ENCODE measurements at regions not wholly inside any gene's neighbourhood (a gene's known extent, or its start where the extent isn't known, plus 50 kb on each side); places are given as distances from the start of the nearest gene placed in this dataset.

DNA sequence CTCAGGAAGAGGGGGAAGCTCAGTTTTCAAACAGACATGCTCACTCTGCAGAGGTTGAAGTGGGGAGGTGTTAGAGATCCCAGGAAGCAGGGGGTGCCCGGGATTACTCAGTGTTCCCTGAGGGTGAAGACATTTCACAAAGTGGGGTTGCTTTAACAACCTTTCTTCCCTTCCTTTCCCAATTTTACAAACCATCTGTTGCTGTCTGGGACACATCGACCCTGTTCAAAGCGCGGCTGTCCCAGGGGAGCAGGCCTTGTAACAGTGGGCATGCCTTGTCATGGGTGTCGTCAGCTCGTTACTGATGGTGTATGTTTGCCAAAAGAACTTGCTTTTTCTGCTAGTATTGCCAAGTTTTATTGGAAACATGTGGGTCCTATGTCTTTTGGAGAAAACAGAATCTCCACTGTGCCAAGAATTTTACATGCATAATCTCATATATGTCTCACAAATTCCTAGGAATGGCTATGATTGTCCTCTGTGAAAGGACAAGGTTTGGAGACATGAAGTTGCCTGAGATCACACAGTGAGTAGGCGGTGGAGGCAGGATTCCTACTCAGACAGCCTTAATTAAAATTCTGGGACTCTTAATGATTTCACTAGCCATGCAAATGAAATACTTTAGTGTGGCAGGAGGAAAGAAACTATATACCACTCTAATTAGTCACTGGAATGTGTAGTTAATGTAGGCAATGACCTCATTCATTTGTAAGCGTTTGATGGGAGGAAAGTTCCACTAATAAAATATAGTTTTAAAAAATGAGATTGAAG, 198.9 kb downstream of the NXNL2 start:
- DNase-seq (ENCODE audit: low read depth in 1 of 2, low spot score in 1 of 2), result no peak
- in situ Hi-C loops (cut with HindIII; ENCODE audit: low pct_unique_long_range_greater_than_20kb, low sequenced_read_pairs), result no loop called here
- TF ChIP-seq JUND (IDR thresholded peaks at IDR 0.05; ENCODE audit: low read depth), result no peak

DNA sequence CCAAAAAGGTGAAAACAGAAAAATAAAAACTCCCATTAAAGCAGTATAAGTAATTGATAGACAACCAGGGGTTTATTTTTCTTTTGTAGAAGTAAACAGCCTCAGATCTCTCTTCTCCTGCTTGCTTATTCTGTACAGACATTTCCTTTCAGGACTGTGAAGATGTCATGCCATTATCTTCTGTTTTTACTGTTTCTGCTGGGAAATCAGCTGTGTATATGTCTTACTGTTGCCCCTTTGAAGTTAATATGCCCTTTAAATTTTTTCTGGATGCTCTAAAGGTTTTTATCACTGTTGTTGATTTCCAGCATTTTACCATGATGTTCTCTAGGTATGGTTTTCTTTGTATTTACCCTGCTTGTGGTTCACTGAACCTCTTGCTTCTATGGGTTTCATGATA, 199.5 kb downstream of the NXNL2 start:
- TF ChIP-seq JUND (IDR thresholded peaks at IDR 0.05; ENCODE audit: low read depth), result no peak
- in situ Hi-C loops (cut with HindIII; ENCODE audit: low pct_unique_long_range_greater_than_20kb, low sequenced_read_pairs), result no loop called here
- DNase-seq (ENCODE audit: low read depth in 1 of 2, low spot score in 1 of 2), result no peak

DNA sequence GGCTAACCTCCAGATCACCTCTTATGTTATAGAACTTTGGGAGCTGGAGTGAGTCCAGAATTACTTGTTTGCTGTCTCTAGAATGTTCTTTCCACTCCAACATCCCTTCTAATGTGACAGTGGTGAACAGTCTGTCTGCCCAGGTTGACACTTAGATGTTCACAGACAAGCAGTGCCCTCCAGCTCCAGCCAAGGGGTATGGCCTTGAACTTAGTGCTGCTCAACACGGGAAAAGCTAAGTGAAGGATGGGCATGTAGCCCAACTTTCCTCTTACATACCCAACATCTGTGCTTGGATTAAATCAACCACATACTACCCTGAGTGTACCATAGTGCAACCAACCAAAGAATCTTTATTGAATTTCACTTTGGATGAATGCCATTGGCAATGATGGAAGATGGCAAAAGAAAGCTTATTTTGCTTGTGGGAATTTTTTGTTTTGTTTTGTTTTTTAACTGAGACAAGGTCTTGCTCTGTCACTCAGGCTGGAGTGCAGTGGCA, 201.2 kb downstream of the NXNL2 start:
- DNase-seq (ENCODE audit: low read depth in 1 of 2, low spot score in 1 of 2), result no peak
- TF ChIP-seq JUND (IDR thresholded peaks at IDR 0.05; ENCODE audit: low read depth), result no peak
- in situ Hi-C loops (cut with HindIII; ENCODE audit: low pct_unique_long_range_greater_than_20kb, low sequenced_read_pairs), result no loop called here

DNA sequence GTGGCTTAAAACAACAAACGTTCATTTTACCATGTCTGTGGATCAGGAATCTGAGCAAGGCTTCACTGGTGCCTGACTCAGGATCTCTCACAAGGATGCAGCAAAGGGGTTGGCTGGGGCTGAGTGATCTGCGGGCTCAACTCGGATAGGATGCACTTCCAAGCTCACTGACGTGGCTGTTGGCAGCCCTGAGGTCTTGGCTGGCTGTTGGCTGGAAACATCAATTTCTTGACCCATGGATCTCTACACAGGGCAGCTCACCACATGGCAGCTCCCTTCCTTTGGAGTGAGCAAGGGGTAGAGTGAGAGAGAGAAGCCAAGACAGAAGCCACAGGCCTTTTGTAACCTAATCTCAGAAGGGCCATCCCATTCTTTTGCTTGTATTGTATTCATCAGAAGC, 202.1 kb downstream of the NXNL2 start:
- no peak for DNase-seq (ENCODE audit: low read depth in 1 of 2, low spot score in 1 of 2)
- TF ChIP-seq JUND (IDR thresholded peaks at IDR 0.05; ENCODE audit: low read depth), result no peak
- in situ Hi-C loops (cut with HindIII; ENCODE audit: low pct_unique_long_range_greater_than_20kb, low sequenced_read_pairs), result no loop called here

DNA sequence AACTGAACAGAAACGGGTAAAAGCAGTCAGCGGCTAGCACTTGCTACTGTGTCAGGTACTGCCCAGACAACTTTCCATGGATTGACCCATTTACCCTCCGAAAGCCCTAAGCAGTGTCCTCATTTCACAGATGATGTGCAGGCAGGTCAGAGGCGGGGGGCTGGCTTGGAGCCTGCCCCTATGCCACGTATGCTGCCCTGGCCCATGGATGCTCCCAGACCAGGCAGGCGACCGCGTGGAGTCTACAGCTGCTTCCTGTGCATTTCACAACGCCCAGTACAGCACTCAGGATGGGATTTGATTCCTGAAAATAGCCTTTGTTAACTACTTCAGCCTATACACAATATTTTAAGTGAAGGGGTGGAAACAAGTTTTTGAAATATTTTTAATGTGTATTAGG, 202.9 kb downstream of the NXNL2 start:
- in situ Hi-C loops (cut with HindIII; ENCODE audit: low pct_unique_long_range_greater_than_20kb, low sequenced_read_pairs), result no loop called here
- DNase-seq (ENCODE audit: low read depth in 1 of 2, low spot score in 1 of 2), result no peak
- TF ChIP-seq JUND (IDR thresholded peaks at IDR 0.05; ENCODE audit: low read depth), result no peak

DNA sequence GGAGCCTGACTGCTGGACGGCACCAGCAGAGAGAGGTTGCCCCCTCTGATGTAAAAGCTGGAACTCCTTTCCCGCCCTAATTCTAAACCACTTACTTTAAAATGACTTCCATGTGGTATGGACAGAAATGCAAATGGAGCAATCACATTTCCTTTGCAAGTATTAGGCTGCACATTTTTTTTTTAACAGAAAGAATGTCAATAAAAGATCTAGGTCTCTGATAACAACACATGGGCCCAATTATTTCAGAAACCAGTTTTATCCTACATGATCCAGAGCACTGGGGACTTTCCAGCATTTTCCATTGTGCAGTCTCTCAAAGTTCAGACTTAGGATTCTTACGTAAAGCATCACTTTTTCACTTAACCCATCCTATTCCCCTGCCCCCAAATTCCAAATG, 203.7 kb downstream of the NXNL2 start:
- no peak for TF ChIP-seq JUND (IDR thresholded peaks at IDR 0.05; ENCODE audit: low read depth)
- in situ Hi-C loops (cut with HindIII; ENCODE audit: low pct_unique_long_range_greater_than_20kb, low sequenced_read_pairs), result no loop called here
- DNase-seq (ENCODE audit: low read depth in 1 of 2, low spot score in 1 of 2), result peak; percentile 7 to 11

DNA sequence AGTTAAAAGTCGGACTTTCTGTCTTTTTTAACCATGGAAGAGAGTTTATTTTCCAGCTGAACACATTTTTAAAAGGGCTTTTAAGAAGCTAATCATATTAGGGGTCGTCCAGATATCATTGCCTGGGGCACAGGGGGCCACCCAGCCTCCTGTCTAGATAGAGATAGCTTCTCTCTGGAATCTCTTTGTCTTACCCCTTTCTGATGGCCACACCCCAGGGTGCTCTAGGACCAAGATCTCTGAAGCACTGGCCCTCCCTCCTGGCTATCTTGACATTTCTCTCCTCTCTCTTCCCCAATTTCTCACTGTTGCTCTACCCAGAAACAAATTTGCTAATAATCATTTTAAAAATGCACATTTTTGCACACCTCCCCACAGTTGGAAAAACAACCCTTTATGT, 204.4 kb downstream of the NXNL2 start:
- TF ChIP-seq JUND (IDR thresholded peaks at IDR 0.05; ENCODE audit: low read depth), result no peak
- in situ Hi-C loops (cut with HindIII; ENCODE audit: low pct_unique_long_range_greater_than_20kb, low sequenced_read_pairs), result no loop called here
- no peak for DNase-seq (ENCODE audit: low read depth in 1 of 2, low spot score in 1 of 2)

DNA sequence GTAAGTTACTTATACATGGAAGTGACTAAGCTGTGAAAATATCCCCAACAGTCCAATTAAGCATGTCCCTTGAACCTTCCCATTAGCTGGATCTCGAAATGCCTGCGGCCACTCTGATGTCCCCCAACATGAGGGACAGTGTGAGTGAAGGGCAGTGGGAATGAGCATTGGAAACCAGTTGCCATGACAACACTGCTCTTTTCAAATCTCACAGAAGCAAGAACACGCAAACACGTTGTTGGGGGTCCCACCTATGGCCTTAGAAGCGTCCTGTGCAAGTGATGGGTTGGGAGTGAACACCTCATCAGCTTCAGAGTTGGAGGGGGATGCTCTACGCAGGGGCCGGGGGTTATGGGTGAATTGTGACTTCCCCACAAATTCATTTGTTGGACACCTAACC, 205.9 kb downstream of the NXNL2 start:
- in situ Hi-C loops (cut with HindIII; ENCODE audit: low pct_unique_long_range_greater_than_20kb, low sequenced_read_pairs), result no loop called here
- TF ChIP-seq JUND (IDR thresholded peaks at IDR 0.05; ENCODE audit: low read depth), result no peak
- no peak for DNase-seq (ENCODE audit: low read depth in 1 of 2, low spot score in 1 of 2)

DNA sequence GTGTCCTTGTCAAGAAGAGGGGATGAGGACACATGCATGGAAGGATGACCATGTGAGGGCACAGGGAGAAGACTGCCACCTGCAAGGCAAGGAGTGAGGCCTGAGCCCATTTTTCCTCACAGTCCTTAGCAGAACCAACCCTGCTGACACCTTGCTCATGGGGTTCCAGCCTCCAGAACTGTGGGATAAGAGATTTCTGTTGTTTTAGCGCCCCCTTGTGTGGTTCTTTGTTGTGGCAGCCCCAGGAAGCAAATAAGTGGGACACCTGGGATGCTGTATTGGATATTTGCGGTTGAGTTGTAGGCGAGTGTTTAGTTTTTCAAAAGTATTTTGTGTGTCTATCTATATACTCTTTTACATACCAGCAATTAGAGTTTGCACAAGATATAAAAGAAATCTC, 206.4 kb downstream of the NXNL2 start:
- in situ Hi-C loops (cut with HindIII; ENCODE audit: low pct_unique_long_range_greater_than_20kb, low sequenced_read_pairs), result no loop called here
- no peak for TF ChIP-seq JUND (IDR thresholded peaks at IDR 0.05; ENCODE audit: low read depth)
- peak in 1 of 2 experiments; percentile 42 for DNase-seq (ENCODE audit: low read depth in 1 of 2, low spot score in 1 of 2)

DNA sequence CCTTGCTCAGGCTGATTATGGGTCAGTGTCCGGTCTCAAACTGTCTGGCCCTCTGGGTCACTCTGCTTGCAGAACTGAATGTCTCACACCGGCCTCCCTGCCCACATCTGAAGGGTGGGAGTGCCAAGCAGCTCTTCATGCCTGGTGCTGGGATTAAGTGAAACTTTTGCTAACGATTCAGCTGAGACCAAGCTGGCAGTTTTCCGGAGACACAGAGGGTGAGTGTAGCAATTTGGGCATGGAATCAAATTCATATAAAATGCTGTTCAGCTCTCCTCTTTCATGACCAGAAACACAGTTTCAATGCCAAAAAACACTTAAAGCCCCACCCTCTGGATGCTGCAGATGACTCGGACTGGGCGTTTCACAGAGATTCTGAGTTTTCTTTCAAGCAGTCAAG, 207.5 kb downstream of the NXNL2 start:
- TF ChIP-seq JUND (IDR thresholded peaks at IDR 0.05; ENCODE audit: low read depth), result no peak
- in situ Hi-C loops (cut with HindIII; ENCODE audit: low pct_unique_long_range_greater_than_20kb, low sequenced_read_pairs), result no loop called here
- no peak for DNase-seq (ENCODE audit: low read depth in 1 of 2, low spot score in 1 of 2)

DNA sequence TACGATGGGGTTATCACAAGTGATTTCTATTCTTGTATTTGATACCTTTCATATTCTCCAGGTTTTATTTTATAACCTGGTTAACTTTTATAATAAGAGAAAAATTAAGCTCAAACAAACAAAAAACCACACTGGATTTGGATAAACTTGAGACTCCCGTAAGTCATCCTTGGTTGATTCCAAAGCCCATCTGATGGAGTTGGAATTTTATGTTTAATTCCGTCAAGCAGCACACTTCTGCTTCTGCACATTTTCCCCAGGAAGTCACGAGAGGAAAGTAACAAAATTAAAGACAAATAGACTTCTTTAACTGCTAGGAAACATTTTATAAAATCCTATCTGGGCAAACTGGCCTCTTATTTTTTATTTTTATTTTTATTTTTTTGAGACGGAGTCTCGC, 207.9 kb downstream of the NXNL2 start:
- DNase-seq (ENCODE audit: low read depth in 1 of 2, low spot score in 1 of 2), result no peak
- no peak for TF ChIP-seq JUND (IDR thresholded peaks at IDR 0.05; ENCODE audit: low read depth)
- in situ Hi-C loops (cut with HindIII; ENCODE audit: low pct_unique_long_range_greater_than_20kb, low sequenced_read_pairs), result no loop called here

DNA sequence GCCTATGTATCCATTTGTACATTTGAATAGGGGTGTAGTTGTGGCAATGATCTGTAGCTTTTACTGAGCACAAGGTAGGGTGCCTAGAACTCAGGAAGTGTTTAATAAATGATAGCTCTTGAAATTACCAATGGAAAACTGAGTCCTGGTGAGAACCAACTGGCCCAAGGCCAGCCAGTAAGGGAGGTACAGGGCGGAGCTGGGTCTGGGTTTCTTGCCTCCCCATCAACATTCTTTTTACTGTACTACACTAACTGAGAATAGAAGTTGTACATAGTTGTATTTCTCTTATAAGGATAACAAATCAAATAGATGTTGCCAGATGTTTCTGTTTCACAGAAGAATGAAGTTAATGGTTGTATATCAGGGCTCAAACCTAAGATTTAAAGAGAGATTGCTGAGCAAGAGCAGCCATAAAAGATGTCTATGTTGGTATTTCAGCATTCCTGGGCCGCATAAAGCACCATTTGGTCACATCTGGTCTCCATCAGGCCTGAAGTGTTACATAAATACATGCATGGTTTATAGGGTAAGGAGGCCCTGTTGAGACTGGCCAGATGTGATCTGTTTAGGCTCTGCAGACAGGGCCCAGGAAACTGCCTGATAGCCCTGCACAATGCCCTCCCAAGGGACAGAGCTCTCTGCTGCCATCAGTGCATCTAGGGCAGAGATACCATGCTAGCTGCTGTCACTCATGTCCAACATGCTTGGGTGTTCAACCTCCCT, 210.5 kb downstream of the NXNL2 start:
- no peak for TF ChIP-seq JUND (IDR thresholded peaks at IDR 0.05; ENCODE audit: low read depth)
- in situ Hi-C loops (cut with HindIII; ENCODE audit: low pct_unique_long_range_greater_than_20kb, low sequenced_read_pairs), result no loop called here
- no peak for DNase-seq (ENCODE audit: low read depth in 1 of 2, low spot score in 1 of 2)

DNA sequence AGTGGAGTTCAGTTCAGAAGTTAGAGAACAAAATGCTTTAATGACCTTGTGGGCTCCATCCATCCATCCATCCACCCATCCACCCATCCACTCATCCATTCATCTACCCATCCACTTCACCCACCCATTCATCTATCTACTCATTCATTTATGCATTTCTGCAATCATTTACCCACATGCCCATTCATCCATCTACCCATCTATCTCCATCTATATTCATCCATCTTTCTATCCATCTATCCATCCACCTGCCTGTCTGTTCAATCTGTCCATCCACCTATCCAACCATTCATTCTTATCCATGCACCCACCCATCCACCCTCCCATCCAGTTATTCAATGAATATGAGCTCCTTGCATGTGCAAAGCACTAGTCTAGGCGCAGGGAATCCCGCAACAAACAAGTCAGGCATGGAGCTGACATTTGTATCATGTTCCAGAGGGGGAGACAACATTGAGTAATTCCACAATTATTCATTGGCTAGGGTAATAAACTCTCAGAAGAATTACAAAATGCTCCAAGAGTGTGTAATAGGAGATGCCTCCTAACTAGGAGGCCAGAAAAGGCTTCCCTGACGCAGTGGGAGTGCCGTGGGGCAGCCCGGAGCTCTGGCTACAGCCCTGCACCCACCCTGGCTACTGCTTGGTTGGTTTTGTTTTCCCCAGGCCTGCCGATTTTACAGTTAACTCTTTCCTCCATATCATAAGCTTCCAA, 211.2 kb downstream of the NXNL2 start:
- in situ Hi-C loops (cut with HindIII; ENCODE audit: low pct_unique_long_range_greater_than_20kb, low sequenced_read_pairs), result no loop called here
- no peak for TF ChIP-seq JUND (IDR thresholded peaks at IDR 0.05; ENCODE audit: low read depth)
- DNase-seq (ENCODE audit: low read depth in 1 of 2, low spot score in 1 of 2), result no peak

Measured in T47D (cell line).